WI38 (cell line): ENCODE measurements at regions not wholly inside any gene's neighbourhood (a gene's known extent, or its start where the extent isn't known, plus 50 kb on each side); places are given as distances from the start of the nearest gene placed in this dataset.

Source experiments
- H3K4me3 ChIP-seq: 2 replicates; pipeline ENCODE4 v1.5.1; 2011; ENCODE audit warnings: low read depth, mild to moderate bottlenecking, control low read depth, low read length
- TF ChIP-seq, protein P1 (sequence below): IDR thresholded peaks from 2 replicates; pipeline ENCODE4 v1.5.1; 2012; ENCODE audit warnings: low read depth, mild to moderate bottlenecking, control low read depth, low read length

DNA sequence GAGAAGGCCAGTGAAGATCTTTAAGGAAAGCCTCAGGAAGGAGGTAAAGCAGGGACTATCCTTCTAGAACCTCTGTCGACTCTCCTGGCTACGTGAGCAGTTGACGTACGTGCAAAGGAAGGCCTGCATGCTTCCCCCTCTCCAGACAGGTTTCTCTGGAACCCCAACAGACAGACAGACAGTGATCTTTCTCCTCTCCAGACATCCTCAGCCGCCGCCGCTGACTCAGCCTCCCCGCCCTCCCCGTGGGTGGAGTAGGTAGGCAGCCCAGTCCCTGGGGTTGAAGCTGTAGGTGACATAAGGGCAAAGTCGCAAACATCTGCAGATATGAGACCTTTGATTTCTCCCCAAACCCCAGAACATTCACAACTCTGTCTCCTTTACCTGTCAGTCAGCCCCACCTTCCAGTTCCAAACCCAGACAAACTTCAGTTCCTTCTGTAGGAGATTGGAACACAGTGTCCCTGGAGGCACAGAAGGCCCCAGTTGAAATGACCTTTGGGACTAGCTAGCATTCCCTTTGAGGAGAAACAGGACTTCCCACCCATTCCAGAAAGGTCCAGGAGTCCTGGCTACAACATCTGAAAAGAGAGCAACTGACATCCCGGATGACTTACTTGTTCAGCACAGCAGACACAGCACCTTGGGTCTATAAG lies 146.0 kb upstream of the JUN start:
- no peak overlapping the region for H3K4me3 ChIP-seq
- TF ChIP-seq, protein P1, sequence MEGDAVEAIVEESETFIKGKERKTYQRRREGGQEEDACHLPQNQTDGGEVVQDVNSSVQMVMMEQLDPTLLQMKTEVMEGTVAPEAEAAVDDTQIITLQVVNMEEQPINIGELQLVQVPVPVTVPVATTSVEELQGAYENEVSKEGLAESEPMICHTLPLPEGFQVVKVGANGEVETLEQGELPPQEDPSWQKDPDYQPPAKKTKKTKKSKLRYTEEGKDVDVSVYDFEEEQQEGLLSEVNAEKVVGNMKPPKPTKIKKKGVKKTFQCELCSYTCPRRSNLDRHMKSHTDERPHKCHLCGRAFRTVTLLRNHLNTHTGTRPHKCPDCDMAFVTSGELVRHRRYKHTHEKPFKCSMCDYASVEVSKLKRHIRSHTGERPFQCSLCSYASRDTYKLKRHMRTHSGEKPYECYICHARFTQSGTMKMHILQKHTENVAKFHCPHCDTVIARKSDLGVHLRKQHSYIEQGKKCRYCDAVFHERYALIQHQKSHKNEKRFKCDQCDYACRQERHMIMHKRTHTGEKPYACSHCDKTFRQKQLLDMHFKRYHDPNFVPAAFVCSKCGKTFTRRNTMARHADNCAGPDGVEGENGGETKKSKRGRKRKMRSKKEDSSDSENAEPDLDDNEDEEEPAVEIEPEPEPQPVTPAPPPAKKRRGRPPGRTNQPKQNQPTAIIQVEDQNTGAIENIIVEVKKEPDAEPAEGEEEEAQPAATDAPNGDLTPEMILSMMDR: no peak

DNA sequence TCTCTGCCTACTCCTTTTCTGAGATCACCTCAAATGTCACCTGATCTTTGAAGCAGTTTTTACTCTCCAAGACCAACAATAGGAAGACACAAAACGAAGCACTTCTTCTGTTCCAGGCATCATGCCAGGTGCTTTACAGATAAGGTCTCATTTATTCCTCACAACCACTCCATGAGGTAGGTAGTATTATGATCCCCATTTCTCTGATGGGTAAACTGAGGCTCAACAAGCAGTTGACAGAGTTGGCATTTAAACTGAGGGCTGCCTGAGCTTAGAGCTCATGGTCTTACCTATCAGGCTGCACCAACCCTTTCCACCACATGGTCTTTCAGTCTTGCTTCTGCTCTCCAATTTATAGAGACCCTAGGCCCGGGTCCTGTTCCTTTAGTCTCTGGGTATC lies 147.2 kb upstream of the JUN start:
- TF ChIP-seq, protein P1: no peak
- H3K4me3 ChIP-seq: no peak overlapping the region

DNA sequence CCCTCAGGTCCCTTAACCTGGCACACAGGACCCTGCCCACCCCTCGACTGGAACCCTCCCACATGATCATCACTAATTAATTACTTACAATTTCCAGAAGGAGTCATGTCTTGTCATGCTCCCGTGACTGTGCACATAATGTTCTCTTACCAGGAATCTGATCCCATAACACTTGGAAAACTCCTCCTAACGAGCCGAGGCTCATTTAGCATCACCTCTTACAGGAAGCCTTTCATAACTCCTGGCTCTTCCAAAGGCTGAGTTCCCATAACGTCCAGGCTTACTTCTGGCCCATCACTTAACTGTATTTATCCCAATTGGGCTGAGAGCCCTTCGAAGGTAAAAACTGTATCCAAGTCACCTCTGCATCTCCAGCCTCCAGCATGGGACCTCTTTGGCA lies 147.9 kb upstream of the JUN start:
- H3K4me3 ChIP-seq: no peak overlapping the region
- TF ChIP-seq, protein P1: no peak

DNA sequence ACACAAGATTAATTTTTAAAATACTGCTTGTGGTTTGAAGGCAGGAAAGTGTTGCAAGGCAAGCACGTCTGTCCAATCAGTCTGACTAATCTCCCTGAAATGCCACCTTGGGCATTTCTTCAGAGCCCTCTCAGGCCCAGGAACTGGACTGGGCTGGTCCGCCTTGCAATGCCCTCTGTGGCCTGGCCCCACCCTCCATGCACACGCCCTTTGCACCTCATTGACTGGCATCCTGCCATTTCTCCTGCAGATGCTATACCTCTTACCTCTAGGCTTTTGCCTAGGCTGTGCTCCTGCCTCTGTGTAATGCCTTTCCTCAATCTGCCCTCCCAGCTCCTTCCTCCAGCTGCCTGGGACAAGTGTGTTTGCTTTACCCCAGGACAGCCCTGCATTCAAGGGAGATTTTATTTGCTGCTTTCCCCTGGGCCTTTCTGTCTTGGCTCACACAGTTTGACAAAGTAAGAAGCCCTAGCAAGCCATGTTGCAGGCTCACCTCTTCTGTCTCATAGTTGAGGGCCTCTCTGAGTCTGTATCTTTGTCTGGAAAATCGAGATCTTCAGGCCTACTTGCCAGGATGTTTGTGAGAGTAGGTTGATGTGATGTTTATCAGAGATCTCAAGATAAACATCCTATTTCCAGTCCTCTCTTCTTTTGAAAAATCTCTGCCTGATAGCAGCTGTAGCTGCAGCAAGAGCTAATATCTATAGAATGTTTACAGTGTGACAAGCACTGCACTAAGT lies 149.2 kb upstream of the JUN start:
- TF ChIP-seq, protein P1: no peak
- H3K4me3 ChIP-seq: no peak overlapping the region

DNA sequence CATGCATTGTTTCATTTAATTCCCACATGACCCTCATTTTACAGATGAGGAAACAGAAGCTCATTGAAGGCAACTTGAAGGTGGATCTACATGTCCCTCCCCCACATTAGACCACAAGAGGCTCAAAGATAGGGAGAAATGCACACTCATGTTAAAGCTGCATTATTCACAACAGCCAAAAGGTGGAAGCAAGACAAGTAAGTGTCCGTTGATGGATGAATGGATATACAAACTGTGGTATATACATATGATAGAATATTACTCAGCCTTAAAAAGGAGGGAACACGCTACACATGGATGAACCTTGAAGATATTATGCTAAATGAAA lies 149.7 kb upstream of the JUN start:
- TF ChIP-seq, protein P1: no peak
- no peak overlapping the region for H3K4me3 ChIP-seq

DNA sequence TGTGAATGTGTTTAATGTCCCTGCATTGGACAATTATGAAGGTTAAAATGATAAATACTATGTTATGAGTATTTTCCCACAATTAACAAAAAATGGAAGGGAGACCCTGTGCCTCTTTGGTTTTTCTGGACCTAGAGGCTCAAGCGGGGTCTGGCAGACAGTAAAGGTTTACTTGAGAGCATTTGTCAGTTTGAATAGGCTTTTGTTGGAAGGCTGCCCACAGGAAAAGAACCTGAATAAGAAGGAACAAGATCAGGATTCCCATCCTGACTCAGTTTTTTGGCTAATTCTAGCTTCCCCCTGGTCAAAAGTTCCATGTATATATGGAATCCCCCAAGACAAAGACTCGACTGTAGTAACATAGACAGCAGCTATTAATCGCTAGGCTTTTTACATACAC lies 150.9 kb upstream of the JUN start:
- TF ChIP-seq, protein P1: no peak
- H3K4me3 ChIP-seq: no peak overlapping the region

DNA sequence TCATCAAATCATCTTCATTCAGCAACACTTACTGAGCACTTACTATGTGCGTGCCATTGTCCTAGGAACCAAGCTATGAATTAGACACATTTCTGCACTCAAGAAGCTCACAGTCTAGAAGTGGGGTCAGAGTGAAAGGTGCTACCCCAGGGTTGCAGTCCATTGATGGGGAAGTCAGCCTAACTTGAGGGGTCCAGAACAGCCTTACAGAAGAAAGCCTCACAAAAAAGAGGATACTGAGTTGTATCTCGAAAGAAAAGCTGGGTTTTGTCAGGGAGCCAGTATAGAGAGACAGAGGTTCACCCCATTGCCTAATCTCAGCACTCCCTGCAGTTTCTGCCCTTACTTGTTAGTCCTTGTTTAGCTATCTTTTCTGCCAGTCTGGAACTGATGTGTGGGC lies 153.1 kb upstream of the JUN start:
- TF ChIP-seq, protein P1: no peak
- H3K4me3 ChIP-seq: no peak overlapping the region
